B cell (primary cell): ENCODE measurements at regions not wholly inside any gene's neighbourhood (a gene's known extent, or its start where the extent isn't known, plus 50 kb on each side); places are given as distances from the start of the nearest gene placed in this dataset.

ENCODE experiments used
- ATAC-seq: fragments of 200-7000 bp; cut with Tn5 transposase; one replicate; pipeline ENCODE4 v1.10.0; 2021; ENCODE audit warnings: low read depth, mild to moderate bottlenecking, moderate number of reproducible peaks, moderate library complexity
- CTCF ChIA-PET: fragments of 350-600 bp; sonication (Branson Sonifier 250); formaldehyde crosslinking; loops from one replicate; lab custom pipeline; 2021; ENCODE audit warnings: antibody characterized with exemption, inconsistent platforms; lab: Charles Lee
- POLR2A ChIA-PET: fragments of 350-600 bp; sonication (Branson Sonifier 250); formaldehyde crosslinking; loops from one replicate; lab custom pipeline; 2021; ENCODE audit warnings: antibody characterized with exemption; lab: Charles Lee
- DNase-seq: peaks from one replicate; pipeline ENCODE4 v3.0.0; 2013
- H2AFZ ChIP-seq: 2 replicates; pipeline ENCODE4 v1.6.1; 2012; ENCODE audit warnings: mild to moderate bottlenecking, low read depth, low read length; ENCODE audit not compliant: insufficient read depth, poor library complexity, severe bottlenecking
- H3K27ac ChIP-seq, 2 donors: 1 replicate in 1 of 2; 2 replicates in 1 of 2; pipeline ENCODE4 v1.5.1; 2012 to 2013; ENCODE audit warnings: low read length in 2 of 2, mild to moderate bottlenecking in 2 of 2, moderate library complexity in 1 of 2
- H3K27me3 ChIP-seq, 4 experiments: fragments of 200-600 bp in 1 of 4; sonication (generic) in 1 of 4; replicated peaks in 1 of 4; 1 replicate in 2 of 4; 2 replicates in 2 of 4; pipeline versions ENCODE4 v1.6.1 to v1.7.0; 2013 to 2016; ENCODE audit warnings: low read length in 3 of 4, mild to moderate bottlenecking in 2 of 4, mixed read lengths in 1 of 4, moderate library complexity in 1 of 4; ENCODE audit not compliant: insufficient read depth in 4 of 4, control insufficient read depth in 3 of 4; ENCODE audit errors: control extremely low read depth in 1 of 4
- H3K36me3 ChIP-seq, 2 experiments: replicated peaks in 1 of 2; 1 replicate in 1 of 2; 2 replicates in 1 of 2; pipeline versions ENCODE4 v1.6.1 to v1.7.1; 2013; ENCODE audit warnings: low read length in 1 of 2; ENCODE audit not compliant: insufficient read depth in 2 of 2, control insufficient read depth in 1 of 2; ENCODE audit errors: control extremely low read depth in 1 of 2, extremely low read depth in 1 of 2
- H3K4me1 ChIP-seq, 2 donors: fragments of 200-600 bp in 1 of 2; sonication (generic) in 1 of 2; 1 replicate in 1 of 2; 2 replicates in 1 of 2; pipeline versions ENCODE4 v1.5.1 to v1.6.1; 2013 to 2017; ENCODE audit warnings: low read length in 2 of 2; ENCODE audit not compliant: control insufficient read depth in 2 of 2, insufficient read depth in 2 of 2
- H3K4me2 ChIP-seq: replicated peaks from 2 replicates; pipeline ENCODE3; 2012; ENCODE audit warnings: mild to moderate bottlenecking, low read depth, low read length; ENCODE audit not compliant: poor library complexity, severe bottlenecking
- H3K4me3 ChIP-seq, 5 experiments: fragments of 200-600 bp in 1 of 5; sonication (generic) in 1 of 5; 1 replicate in 3 of 5; 2 replicates in 2 of 5; pipeline versions ENCODE4 v1.5.1 to v1.7.0; 2011 to 2016; ENCODE audit warnings: low read length in 4 of 5, mild to moderate bottlenecking in 4 of 5, low read depth in 2 of 5, control low read depth in 1 of 5, moderate library complexity in 1 of 5; ENCODE audit not compliant: insufficient read depth in 1 of 5; ENCODE audit errors: control extremely low read depth in 1 of 5, extremely low read depth in 1 of 5
- H3K79me2 ChIP-seq: fragments of 200-600 bp; sonication (generic); one replicate; pipeline ENCODE4 v1.6.0; 2016; ENCODE audit warnings: low read length; ENCODE audit not compliant: control insufficient read depth, insufficient read depth
- H3K9ac ChIP-seq: fragments of 200-600 bp; sonication (generic); 2 replicates; pipeline ENCODE4 v1.6.1; 2017; ENCODE audit warnings: mild to moderate bottlenecking, low read length, moderate library complexity
- H3K9me3 ChIP-seq, 3 donors: one replicate each; pipeline versions ENCODE4 v1.6.1 to v1.7.1; 2013; ENCODE audit warnings: low read length in 2 of 3; ENCODE audit not compliant: control insufficient read depth in 2 of 3, insufficient read depth in 1 of 3; ENCODE audit errors: control extremely low read depth in 1 of 3
- H4K20me1 ChIP-seq: 2 replicates; pipeline ENCODE4 v1.6.0; 2012; ENCODE audit warnings: mild to moderate bottlenecking, low read length; ENCODE audit not compliant: insufficient read depth, control insufficient read depth, poor library complexity, severe bottlenecking
- H3K27ac Mint-ChIP-seq: one replicate; pipeline ENCODE4 v1.8.0; 2021; ENCODE audit warnings: mixed read lengths
- H3K27me3 Mint-ChIP-seq: one replicate; pipeline ENCODE4 v1.8.0; 2021; ENCODE audit warnings: mixed read lengths
- H3K4me1 Mint-ChIP-seq: one replicate; pipeline ENCODE4 v1.8.0; 2021; ENCODE audit warnings: mixed read lengths
- H3K4me3 Mint-ChIP-seq: one replicate; pipeline ENCODE4 v1.8.0; 2021; ENCODE audit warnings: mixed read lengths
- H3K9me3 Mint-ChIP-seq: one replicate; pipeline ENCODE4 v1.8.0; 2022; ENCODE audit warnings: mixed read lengths; ENCODE audit not compliant: insufficient read depth
- CTCF ChIP-seq: fragments of 200-600 bp; IDR thresholded peaks from one replicate; pipeline ENCODE4 v1.8.0; 2022; ENCODE audit warnings: antibody characterized with exemption, mild to moderate bottlenecking
- EZH2 ChIP-seq: IDR thresholded peaks from 2 replicates; pipeline ENCODE4 v1.6.1; 2012; ENCODE audit warnings: borderline replicate concordance, low read depth, mild to moderate bottlenecking, moderate library complexity, low read length; ENCODE audit not compliant: insufficient read depth, poor library complexity, severe bottlenecking
- WGBS: methylation state at CpG from one replicate; pipeline ENCODE4 v1.1.5; 2013; ENCODE audit warnings: missing lambda C conversion rate; ENCODE audit not compliant: insufficient coverage; 5-methylcytosine and 5-hydroxymethylcytosine counted together
- intact Hi-C: fragments of 100-400 bp; cut with micrococcal nuclease; formaldehyde crosslinking; loops from one replicate; pipeline ENCODE4 v1.10.0; 2022

- ATAC-seq (no peak), DNase-seq (no peak)
- intact Hi-C loops: loop anchor here (5.0 kb wide), 1 partner anchor 33 kb away; no protein-coding TSS in a partner anchor
- Histone ChIP-seq H3K9me3 (no peaks in the 10 kb centered on the region), H3K27me3 (no peaks in the 10 kb centered on the region), H4K20me1 (no peaks in the 10 kb centered on the region), H3K79me2 (no peaks in the 10 kb centered on the region), H3K9ac (no peak overlapping the region), H2AFZ (no peak overlapping the region), H3K4me3 (no peak overlapping the region), H3K27ac (no peak overlapping the region), H3K36me3 (no peaks in the 10 kb centered on the region), H3K4me1 (peaks cover 21 to 25% of the 10 kb centered on the region in 2 donors), H3K4me2 (no peak overlapping the region)
- H3K27me3 Mint-ChIP-seq: no peaks in the 10 kb centered on the region
- H3K9me3 Mint-ChIP-seq: no peaks in the 10 kb centered on the region
- TF ChIP-seq EZH2 (no peak), CTCF (no peak)
- peaks cover 29% of the 10 kb centered on the region for H3K4me1 Mint-ChIP-seq
- CTCF ChIA-PET: interaction anchor here (1.2 kb wide), 1 partner anchor 81 kb away, joined by 3 read pairs; no protein-coding TSS in a partner anchor
- POLR2A ChIA-PET: no interaction called here
- WGBS: no CpG with 5 or more reads among the region's 3 CpGs
- H3K4me3 Mint-ChIP-seq: peak overlapping the region; percentile 39
- peak overlapping the region; percentile 54 for H3K27ac Mint-ChIP-seq
Measured at GRCh38 chr20:53785320-53785719, 191.7 kb upstream of the ZNF217 start.

GRCh38 chr20:53783768-53784167 lies 190.1 kb upstream of the ZNF217 start:
- no peak for ATAC-seq
- H3K4me1 Mint-ChIP-seq: peaks cover 25% of the 10 kb centered on the region
- peaks cover 21 to 25% of the 10 kb centered on the region in 2 donors for H3K4me1 ChIP-seq
- no peak overlapping the region for H3K27ac ChIP-seq
- H2AFZ ChIP-seq: no peak overlapping the region
- H4K20me1 ChIP-seq: no peaks in the 10 kb centered on the region
- TF ChIP-seq EZH2 (no peak), CTCF (no peak)
- no peak overlapping the region for H3K27ac Mint-ChIP-seq
- H3K36me3 ChIP-seq: no peaks in the 10 kb centered on the region
- H3K4me3 ChIP-seq: no peak overlapping the region
- no peak overlapping the region for H3K9ac ChIP-seq
- no peaks in the 10 kb centered on the region for H3K9me3 Mint-ChIP-seq
- 79% methylated on average over 2 of the region's 3 CpGs for WGBS
- CTCF ChIA-PET: no interaction called here
- H3K4me3 Mint-ChIP-seq: no peak overlapping the region
- no peaks in the 10 kb centered on the region for H3K79me2 ChIP-seq
- no peak overlapping the region for H3K4me2 ChIP-seq
- no peaks in the 10 kb centered on the region for H3K27me3 Mint-ChIP-seq
- no peaks in the 10 kb centered on the region for H3K9me3 ChIP-seq
- intact Hi-C loops: no loop called here
- H3K27me3 ChIP-seq: no peaks in the 10 kb centered on the region
- DNase-seq: no peak
- POLR2A ChIA-PET: no interaction called here
